Breast epithelium (tissue), 3 donors: ENCODE measurements at regions not wholly inside any gene's neighbourhood (a gene's known extent, or its start where the extent isn't known, plus 50 kb on each side); places are given as distances from the start of the nearest gene placed in this dataset.

Source experiments
- CTCF ChIP-seq, 3 donors: fragments of 450-650 bp; IDR thresholded peaks; one replicate each; pipeline ENCODE4 v1.5.1; 2016 to 2017; ENCODE audit warnings: antibody characterized with exemption in 3 of 3, mild to moderate bottlenecking in 3 of 3, moderate library complexity in 3 of 3
- POLR2A ChIP-seq: fragments of 450-650 bp; IDR thresholded peaks from one replicate; pipeline ENCODE4 v1.6.1; 2016; ENCODE audit warnings: antibody characterized with exemption, mild to moderate bottlenecking, moderate library complexity
- POLR2AphosphoS5 ChIP-seq, 3 donors: sonication (generic); formaldehyde crosslinking; IDR thresholded peaks; one replicate each; pipeline ENCODE4 v1.6.1; 2017; ENCODE audit warnings: antibody characterized with exemption in 3 of 3

GRCh38 chr5:141787376-141787775 is 90.8 kb downstream of the PCDH1 start:
- TF ChIP-seq CTCF (IDR thresholded peaks at IDR 0.05) (no peak), POLR2AphosphoS5 (IDR thresholded peaks at IDR 0.05) (no peak), POLR2A (no peak)
